ENCODE measurements at regions not wholly inside any gene's neighbourhood (a gene's known extent, or its start where the extent isn't known, plus 50 kb on each side); places are given as distances from the start of the nearest gene placed in this dataset.

DNA sequence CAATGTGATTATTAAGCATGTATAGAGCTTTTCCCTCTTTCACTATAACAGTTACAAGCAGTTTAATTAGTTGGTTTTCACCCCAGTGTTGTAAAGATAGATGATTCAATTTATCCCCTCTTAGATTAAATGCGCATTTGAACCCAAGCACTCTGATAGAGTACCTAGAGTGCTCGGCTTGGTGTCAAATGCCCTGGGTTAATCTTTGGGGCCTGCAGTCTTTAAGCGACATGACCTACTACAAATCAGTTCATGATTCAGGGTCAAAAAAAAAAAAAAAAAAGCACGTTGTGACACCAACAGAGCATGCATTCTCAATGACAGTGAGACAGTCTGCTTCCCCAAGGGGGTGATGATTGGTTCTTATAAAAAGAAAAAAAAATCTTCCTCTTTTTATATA is 375.3 kb downstream of the BRINP1 start:
- H3K4me3 Mint-ChIP-seq (ENCODE audit: unreplicated experiment): no peak overlapping the region
- FAIRE-seq: no peak

GRCh38 chr9:119002491-119002890 is 366.7 kb downstream of the BRINP1 start:
- Histone ChIP-seq H3K79me2 (ENCODE audit: insufficient read depth, low read length) (no peaks in the 10 kb centered on the region), H3K4me1 (ENCODE audit: insufficient read depth, low read length) (peaks cover 16% of the 10 kb centered on the region), H3K36me3 (ENCODE audit: insufficient read depth, low read length) (no peaks in the 10 kb centered on the region), H3K9me3 (ENCODE audit: insufficient read depth, low read depth, low read length) (no peaks in the 10 kb centered on the region), H4K20me1 (ENCODE audit: insufficient read depth, low read length) (no peaks in the 10 kb centered on the region), H3K4me3 (ENCODE audit: insufficient read depth, low read depth, low read length) (no peak overlapping the region), H3K27ac (ENCODE audit: low read depth, low read length) (peak overlapping the region; percentile 48), H3K27me3 (ENCODE audit: insufficient read depth, low read length) (no peaks in the 10 kb centered on the region), H2AFZ (ENCODE audit: low read depth, low read length) (no peak overlapping the region), H3K9ac (ENCODE audit: low read length) (no peak overlapping the region), H3K4me2 (ENCODE audit: low read length) (no peak overlapping the region)
- no peaks in the 10 kb centered on the region for H3K36me3 Mint-ChIP-seq (ENCODE audit: low read depth, unreplicated experiment)
- peaks cover 26% of the 10 kb centered on the region for H3K4me1 Mint-ChIP-seq (ENCODE audit: low read depth, unreplicated experiment)
- FAIRE-seq: no peak
- TF ChIP-seq EZH2 (IDR thresholded peaks at IDR 0.05; ENCODE audit: insufficient read depth, low read length): no peak
- TF ChIP-seq CTCF (IDR thresholded peaks at IDR 0.05; ENCODE audit: insufficient read depth, low read depth, low read length): no peak
- no peak overlapping the region for H3K4me3 Mint-ChIP-seq (ENCODE audit: unreplicated experiment)
- H3K27me3 Mint-ChIP-seq (ENCODE audit: low read depth, unreplicated experiment): no peaks in the 10 kb centered on the region
- DNase-seq (ENCODE audit: low read depth): no peak
- peak overlapping the region; percentile 96 for H3K27ac Mint-ChIP-seq (ENCODE audit: unreplicated experiment)
- H3K9me3 Mint-ChIP-seq (ENCODE audit: unreplicated experiment): no peaks in the 10 kb centered on the region

More for the DNA sequence above, 375.3 kb downstream of the BRINP1 start:
- Histone ChIP-seq H3K79me2 (ENCODE audit: insufficient read depth, low read length) (no peaks in the 10 kb centered on the region), H4K20me1 (ENCODE audit: insufficient read depth, low read length) (no peaks in the 10 kb centered on the region), H3K9ac (ENCODE audit: low read length) (no peak overlapping the region), H3K27me3 (ENCODE audit: insufficient read depth, low read length) (no peaks in the 10 kb centered on the region), H3K4me1 (ENCODE audit: insufficient read depth, low read length) (no peaks in the 10 kb centered on the region), H2AFZ (ENCODE audit: low read depth, low read length) (no peak overlapping the region), H3K27ac (ENCODE audit: low read depth, low read length) (no peak overlapping the region), H3K4me3 (ENCODE audit: insufficient read depth, low read depth, low read length) (no peak overlapping the region), H3K36me3 (ENCODE audit: insufficient read depth, low read length) (no peaks in the 10 kb centered on the region), H3K4me2 (ENCODE audit: low read length) (no peak overlapping the region), H3K9me3 (ENCODE audit: insufficient read depth, low read depth, low read length) (no peaks in the 10 kb centered on the region)
- peaks cover 6% of the 10 kb centered on the region for H3K4me1 Mint-ChIP-seq (ENCODE audit: low read depth, unreplicated experiment)
- H3K9me3 Mint-ChIP-seq (ENCODE audit: unreplicated experiment): peaks cover 3% of the 10 kb centered on the region
- H3K36me3 Mint-ChIP-seq (ENCODE audit: low read depth, unreplicated experiment): no peaks in the 10 kb centered on the region
- DNase-seq (ENCODE audit: low read depth): no peak
- no peaks in the 10 kb centered on the region for H3K27me3 Mint-ChIP-seq (ENCODE audit: low read depth, unreplicated experiment)
- TF ChIP-seq CTCF (IDR thresholded peaks at IDR 0.05; ENCODE audit: insufficient read depth, low read depth, low read length): no peak
- no peak for TF ChIP-seq EZH2 (IDR thresholded peaks at IDR 0.05; ENCODE audit: insufficient read depth, low read length)
- H3K27ac Mint-ChIP-seq (ENCODE audit: unreplicated experiment): no peak overlapping the region

DNA sequence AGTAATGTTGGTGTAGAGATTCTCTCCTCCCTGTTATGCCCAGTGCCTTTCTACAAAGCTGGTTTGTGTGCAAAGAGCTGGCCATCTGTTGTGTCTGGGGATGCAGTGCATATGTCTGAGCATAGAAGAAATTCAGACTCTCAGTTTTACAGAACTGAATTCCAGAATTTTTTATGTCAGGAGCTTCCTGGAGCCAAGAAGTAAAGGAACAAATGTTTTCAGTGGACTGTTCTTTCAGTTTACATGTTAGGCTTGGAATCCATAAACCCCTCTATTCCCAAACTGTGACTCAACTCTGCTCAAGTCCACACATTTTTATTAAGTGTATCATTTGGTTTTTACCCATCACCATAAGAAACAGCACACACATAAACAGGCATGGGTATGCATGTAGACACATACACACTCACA is 366.0 kb downstream of the BRINP1 start:
- FAIRE-seq: peak; percentile 64
- no peaks in the 10 kb centered on the region for H3K27me3 Mint-ChIP-seq (ENCODE audit: low read depth, unreplicated experiment)
- Histone ChIP-seq H3K27ac (ENCODE audit: low read depth, low read length) (peak overlapping the region; percentile 69), H3K9me3 (ENCODE audit: insufficient read depth, low read depth, low read length) (no peaks in the 10 kb centered on the region), H4K20me1 (ENCODE audit: insufficient read depth, low read length) (no peaks in the 10 kb centered on the region), H3K9ac (ENCODE audit: low read length) (peak overlapping the region; percentile 22), H3K27me3 (ENCODE audit: insufficient read depth, low read length) (no peaks in the 10 kb centered on the region), H3K4me2 (ENCODE audit: low read length) (peak overlapping the region; percentile 35), H3K79me2 (ENCODE audit: insufficient read depth, low read length) (no peaks in the 10 kb centered on the region), H2AFZ (ENCODE audit: low read depth, low read length) (no peak overlapping the region), H3K36me3 (ENCODE audit: insufficient read depth, low read length) (no peaks in the 10 kb centered on the region), H3K4me1 (ENCODE audit: insufficient read depth, low read length) (peaks cover 16% of the 10 kb centered on the region), H3K4me3 (ENCODE audit: insufficient read depth, low read depth, low read length) (no peak overlapping the region)
- H3K9me3 Mint-ChIP-seq (ENCODE audit: unreplicated experiment): no peaks in the 10 kb centered on the region
- no peaks in the 10 kb centered on the region for H3K36me3 Mint-ChIP-seq (ENCODE audit: low read depth, unreplicated experiment)
- H3K4me3 Mint-ChIP-seq (ENCODE audit: unreplicated experiment): no peak overlapping the region
- H3K27ac Mint-ChIP-seq (ENCODE audit: unreplicated experiment): peak overlapping the region; percentile 96
- no peak for TF ChIP-seq EZH2 (IDR thresholded peaks at IDR 0.05; ENCODE audit: insufficient read depth, low read length)
- TF ChIP-seq CTCF (IDR thresholded peaks at IDR 0.05; ENCODE audit: insufficient read depth, low read depth, low read length): no peak
- H3K4me1 Mint-ChIP-seq (ENCODE audit: low read depth, unreplicated experiment): peaks cover 26% of the 10 kb centered on the region
- DNase-seq (ENCODE audit: low read depth): peak; percentile 91

All from astrocyte (in vitro differentiated cells and primary cell).